ENCODE measurements at regions not wholly inside any gene's neighbourhood (a gene's known extent, or its start where the extent isn't known, plus 50 kb on each side); places are given as distances from the start of the nearest gene placed in this dataset.

GRCh38 chr5:26054594-26054993 lies 983.8 kb downstream of the CDH9 start:
- peaks cover 6% of the 10 kb centered on the region for H3K9me3 Mint-ChIP-seq
- WGBS, 2 experiments (ENCODE audit: insufficient coverage in 1 of 2, insufficient read length in 1 of 2) = 89% methylated on average over 1 of the region's 1 CpG; no CpG with 5 or more reads in 1 of the 2 experiments

DNA sequence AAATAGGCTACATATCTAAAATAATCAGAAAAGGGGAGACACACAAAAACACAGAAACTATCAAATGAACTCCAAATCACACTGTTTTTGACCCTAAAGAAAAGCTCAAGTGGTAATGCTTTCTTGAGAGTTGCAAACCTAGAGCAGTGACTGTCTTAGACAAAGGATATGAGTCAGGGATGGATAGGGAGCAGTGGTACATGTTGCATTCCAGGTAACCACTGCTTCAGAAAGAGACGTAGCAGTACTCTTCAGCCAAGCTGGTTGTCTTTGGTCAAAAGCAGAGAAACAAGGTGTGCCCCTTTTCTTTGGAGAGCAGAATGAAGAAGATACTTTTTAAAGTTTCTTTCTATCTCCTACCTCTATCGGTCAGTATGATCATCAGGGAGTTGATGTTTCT lies 1003.6 kb downstream of the CDH9 start:
- Histone ChIP-seq H3K9me3 (ENCODE audit: control insufficient read depth, low read length) (no peaks in the 10 kb centered on the region), H3K9ac (ENCODE audit: extremely low read depth, low read length, poor library complexity, severe bottlenecking) (no peak overlapping the region), H3K4me1 (ENCODE audit: control insufficient read depth, insufficient read depth, low read length) (no peaks in the 10 kb centered on the region), H3K4me3 (ENCODE audit: low read length) (no peak overlapping the region), H3K27ac (ENCODE audit: low read depth, low read length) (no peak overlapping the region), H3K36me3 (ENCODE audit: control insufficient read depth, insufficient read depth, low read length) (no peaks in the 10 kb centered on the region), H3K27me3 (ENCODE audit: control insufficient read depth, insufficient read depth, low read length, poor library complexity, severe bottlenecking) (no peaks in the 10 kb centered on the region)
- Mint-ChIP-seq H3K27ac (no peak overlapping the region), H3K4me1 (no peaks in the 10 kb centered on the region), H3K9me3 (no peaks in the 10 kb centered on the region), H3K27me3 (ENCODE audit: insufficient read depth) (peaks cover 1% of the 10 kb centered on the region), H3K36me3 (ENCODE audit: low read depth) (no peaks in the 10 kb centered on the region), H3K4me3 (no peak overlapping the region)
- 90 to 97% methylated on average over 2 of the region's 2 CpGs for WGBS, 2 experiments (ENCODE audit: insufficient coverage in 1 of 2, insufficient read length in 1 of 2)
- no peak for DNase-seq
- TF ChIP-seq CTCF (conservative IDR thresholded peaks at IDR 0.05) = no peak

More at GRCh38 chr5:26054594-26054993, 983.8 kb downstream of the CDH9 start:
- H3K9me3 ChIP-seq (ENCODE audit: control insufficient read depth, low read length) = no peaks in the 10 kb centered on the region
- no peaks in the 10 kb centered on the region for H3K36me3 ChIP-seq (ENCODE audit: control insufficient read depth, insufficient read depth, low read length)
- H3K4me3 Mint-ChIP-seq = no peak overlapping the region
- H3K4me1 ChIP-seq (ENCODE audit: control insufficient read depth, insufficient read depth, low read length) = no peaks in the 10 kb centered on the region
- no peak overlapping the region for H3K27ac Mint-ChIP-seq
- no peak overlapping the region for H3K27ac ChIP-seq (ENCODE audit: low read depth, low read length)
- H3K27me3 ChIP-seq (ENCODE audit: control insufficient read depth, insufficient read depth, low read length, poor library complexity, severe bottlenecking) = no peaks in the 10 kb centered on the region
- no peaks in the 10 kb centered on the region for H3K27me3 Mint-ChIP-seq (ENCODE audit: insufficient read depth)
- no peaks in the 10 kb centered on the region for H3K4me1 Mint-ChIP-seq
- no peak for DNase-seq
- H3K36me3 Mint-ChIP-seq (ENCODE audit: low read depth) = no peaks in the 10 kb centered on the region
- no peak for TF ChIP-seq CTCF (conservative IDR thresholded peaks at IDR 0.05)
- no peak overlapping the region for H3K9ac ChIP-seq (ENCODE audit: extremely low read depth, low read length, poor library complexity, severe bottlenecking)
- no peak overlapping the region for H3K4me3 ChIP-seq (ENCODE audit: low read length)

DNA sequence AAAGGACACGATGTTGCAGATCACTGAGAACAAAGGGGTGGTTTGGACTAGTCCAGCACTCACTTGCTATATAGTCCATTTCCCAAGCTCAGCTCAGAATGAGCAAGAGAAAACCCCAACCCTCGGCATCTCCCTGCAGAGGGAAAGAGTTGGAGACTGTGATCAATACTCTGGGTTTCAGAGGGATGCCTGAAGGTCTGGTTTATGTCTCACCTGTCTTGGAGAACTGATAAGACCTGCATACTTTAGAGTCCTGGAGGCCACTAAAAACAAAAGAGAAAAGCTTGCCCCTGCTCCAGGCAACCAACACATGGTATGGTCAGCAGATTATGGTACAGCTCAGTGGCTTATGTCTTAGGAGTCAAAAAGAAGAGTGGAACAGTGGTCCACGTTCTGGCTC lies 1006.9 kb downstream of the CDH9 start:
- WGBS, 2 experiments (ENCODE audit: insufficient coverage in 1 of 2, insufficient read length in 1 of 2) = 91 to 100% methylated on average over 2 to 3 of the region's 3 CpGs
- H3K9me3 ChIP-seq (ENCODE audit: control insufficient read depth, low read length) = no peaks in the 10 kb centered on the region

More for the DNA sequence above, 1006.9 kb downstream of the CDH9 start:
- H3K4me3 ChIP-seq (ENCODE audit: low read length) = no peak overlapping the region
- H3K36me3 Mint-ChIP-seq (ENCODE audit: low read depth) = no peaks in the 10 kb centered on the region
- H3K27me3 Mint-ChIP-seq (ENCODE audit: insufficient read depth) = peaks cover 1% of the 10 kb centered on the region
- no peaks in the 10 kb centered on the region for H3K4me1 Mint-ChIP-seq
- H3K4me3 Mint-ChIP-seq = no peak overlapping the region
- no peak for DNase-seq
- H3K27ac Mint-ChIP-seq = no peak overlapping the region
- no peaks in the 10 kb centered on the region for H3K27me3 ChIP-seq (ENCODE audit: control insufficient read depth, insufficient read depth, low read length, poor library complexity, severe bottlenecking)
- no peaks in the 10 kb centered on the region for H3K36me3 ChIP-seq (ENCODE audit: control insufficient read depth, insufficient read depth, low read length)
- no peak overlapping the region for H3K27ac ChIP-seq (ENCODE audit: low read depth, low read length)
- no peaks in the 10 kb centered on the region for H3K4me1 ChIP-seq (ENCODE audit: control insufficient read depth, insufficient read depth, low read length)
- H3K9ac ChIP-seq (ENCODE audit: extremely low read depth, low read length, poor library complexity, severe bottlenecking) = no peak overlapping the region
- TF ChIP-seq CTCF (conservative IDR thresholded peaks at IDR 0.05) = no peak
- no peaks in the 10 kb centered on the region for H3K9me3 Mint-ChIP-seq

Measured in endodermal cell (in vitro differentiated cells).